ENCODE measurements at regions not wholly inside any gene's neighbourhood (a gene's known extent, or its start where the extent isn't known, plus 50 kb on each side); places are given as distances from the start of the nearest gene placed in this dataset.

- DNase-seq (ENCODE audit: low read depth, low spot score) = no peak
- in situ Hi-C loops (cut with HindIII; ENCODE audit: low pct_unique_long_range_greater_than_20kb, low sequenced_read_pairs) (no loop called here), intact Hi-C loops (cut with micrococcal nuclease; ENCODE audit: unreplicated experiment) (no loop called here)
- H3K27me3 ChIP-seq (ENCODE audit: control insufficient read depth, insufficient read depth, low read length) = no peaks in the 10 kb centered on the region
- H3K27ac ChIP-seq (ENCODE audit: low read length) = no peak overlapping the region
- ChIA-PET CTCF (interaction anchor here (0.5 kb wide), 1 partner anchor 272 kb away, joined by 3 read pairs; no protein-coding TSS in a partner anchor), POLR2A (no interaction called here)
- no peaks in the 10 kb centered on the region; the same call in 1 of the 2 replicates for H3K4me1 ChIP-seq (ENCODE audit: control insufficient read depth, insufficient read depth, low read length)
- no peak overlapping the region for H3K4me3 ChIP-seq (ENCODE audit: low read depth in 2 of 2, low read length in 2 of 2)
- peaks cover 3% of the 10 kb centered on the region; the same call in 1 of the 2 replicates for H3K9me3 ChIP-seq (ENCODE audit: control insufficient read depth, insufficient read depth, low read depth, low read length)
- ATAC-seq = 0 out of 2 replicates have a peak, but pooled peaks have one; percentile 45
- no TSS peak for BruUV-seq (replicated peaks)
- TF ChIP-seq, protein P1, sequence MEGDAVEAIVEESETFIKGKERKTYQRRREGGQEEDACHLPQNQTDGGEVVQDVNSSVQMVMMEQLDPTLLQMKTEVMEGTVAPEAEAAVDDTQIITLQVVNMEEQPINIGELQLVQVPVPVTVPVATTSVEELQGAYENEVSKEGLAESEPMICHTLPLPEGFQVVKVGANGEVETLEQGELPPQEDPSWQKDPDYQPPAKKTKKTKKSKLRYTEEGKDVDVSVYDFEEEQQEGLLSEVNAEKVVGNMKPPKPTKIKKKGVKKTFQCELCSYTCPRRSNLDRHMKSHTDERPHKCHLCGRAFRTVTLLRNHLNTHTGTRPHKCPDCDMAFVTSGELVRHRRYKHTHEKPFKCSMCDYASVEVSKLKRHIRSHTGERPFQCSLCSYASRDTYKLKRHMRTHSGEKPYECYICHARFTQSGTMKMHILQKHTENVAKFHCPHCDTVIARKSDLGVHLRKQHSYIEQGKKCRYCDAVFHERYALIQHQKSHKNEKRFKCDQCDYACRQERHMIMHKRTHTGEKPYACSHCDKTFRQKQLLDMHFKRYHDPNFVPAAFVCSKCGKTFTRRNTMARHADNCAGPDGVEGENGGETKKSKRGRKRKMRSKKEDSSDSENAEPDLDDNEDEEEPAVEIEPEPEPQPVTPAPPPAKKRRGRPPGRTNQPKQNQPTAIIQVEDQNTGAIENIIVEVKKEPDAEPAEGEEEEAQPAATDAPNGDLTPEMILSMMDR (IDR thresholded peaks at IDR 0.05) = no peak
- H3K36me3 ChIP-seq (ENCODE audit: control insufficient read depth, insufficient read depth, low read length) = no peaks in the 10 kb centered on the region
Observed at GRCh38 chr2:185970148-185970852, 231.7 kb downstream of the FSIP2 start.

DNA sequence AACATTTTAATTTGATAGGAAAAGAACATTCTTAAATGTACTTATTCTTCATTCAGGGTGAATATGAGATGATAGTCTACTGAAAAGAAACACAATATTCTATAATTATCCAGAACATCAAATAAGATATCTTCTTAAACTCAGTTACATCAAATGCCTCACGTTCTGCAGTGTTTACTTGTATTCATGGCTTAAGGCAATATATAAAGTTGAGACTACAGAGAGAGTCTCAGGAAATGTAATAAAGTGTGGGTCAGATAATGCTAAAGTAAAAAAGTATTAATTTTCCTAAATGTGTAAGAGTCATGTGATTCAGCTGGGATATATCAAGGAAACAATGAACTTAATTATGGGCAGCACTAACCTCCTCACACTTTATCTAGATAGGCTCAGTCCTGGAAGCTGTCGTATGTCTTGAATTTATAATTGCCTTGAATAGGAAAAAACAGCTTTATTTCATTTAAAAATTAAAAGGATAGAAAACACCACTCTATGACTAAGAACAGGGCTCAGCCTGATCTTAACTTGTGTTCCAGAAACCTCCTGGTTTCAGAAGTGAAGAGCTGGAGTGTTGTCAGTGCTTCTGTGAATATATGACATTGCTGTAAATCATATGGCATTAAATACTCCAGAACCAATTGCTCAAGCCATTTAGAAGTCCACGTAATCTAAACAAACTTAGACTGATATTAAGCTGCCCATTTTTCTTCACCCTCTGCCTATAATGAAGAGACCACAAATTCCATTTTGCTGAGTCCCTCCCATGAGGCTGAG, 240.2 kb downstream of the FSIP2 start:
- Histone ChIP-seq H3K27ac (ENCODE audit: low read length) (no peak overlapping the region), H3K4me3 (ENCODE audit: low read depth in 2 of 2, low read length in 2 of 2) (no peak overlapping the region), H3K36me3 (ENCODE audit: control insufficient read depth, insufficient read depth, low read length) (no peaks in the 10 kb centered on the region), H3K27me3 (ENCODE audit: control insufficient read depth, insufficient read depth, low read length) (no peaks in the 10 kb centered on the region), H3K9me3 (ENCODE audit: control insufficient read depth, insufficient read depth, low read depth, low read length) (no peaks in the 10 kb centered on the region), H3K4me1 (ENCODE audit: control insufficient read depth, insufficient read depth, low read length) (no peaks in the 10 kb centered on the region)
- no peak for ATAC-seq
- intact Hi-C loops (cut with micrococcal nuclease; ENCODE audit: unreplicated experiment) (no loop called here), in situ Hi-C loops (cut with HindIII; ENCODE audit: low pct_unique_long_range_greater_than_20kb, low sequenced_read_pairs) (no loop called here)
- no TSS peak for BruUV-seq (replicated peaks)
- ChIA-PET POLR2A (interaction anchor here (0.6 kb wide), 1 partner anchor 61 kb away, joined by 3 read pairs; no protein-coding TSS in a partner anchor), CTCF (no interaction called here)
- TF ChIP-seq TCF7L2 (IDR thresholded peaks at IDR 0.05; ENCODE audit: low read depth, low read length) = no peak
- no peak for TF ChIP-seq POLR2AphosphoS5 (IDR thresholded peaks at IDR 0.05; ENCODE audit: low read depth, low read length)
- TF ChIP-seq, protein P1 (IDR thresholded peaks at IDR 0.05) = no peak
- TF ChIP-seq, protein P2, sequence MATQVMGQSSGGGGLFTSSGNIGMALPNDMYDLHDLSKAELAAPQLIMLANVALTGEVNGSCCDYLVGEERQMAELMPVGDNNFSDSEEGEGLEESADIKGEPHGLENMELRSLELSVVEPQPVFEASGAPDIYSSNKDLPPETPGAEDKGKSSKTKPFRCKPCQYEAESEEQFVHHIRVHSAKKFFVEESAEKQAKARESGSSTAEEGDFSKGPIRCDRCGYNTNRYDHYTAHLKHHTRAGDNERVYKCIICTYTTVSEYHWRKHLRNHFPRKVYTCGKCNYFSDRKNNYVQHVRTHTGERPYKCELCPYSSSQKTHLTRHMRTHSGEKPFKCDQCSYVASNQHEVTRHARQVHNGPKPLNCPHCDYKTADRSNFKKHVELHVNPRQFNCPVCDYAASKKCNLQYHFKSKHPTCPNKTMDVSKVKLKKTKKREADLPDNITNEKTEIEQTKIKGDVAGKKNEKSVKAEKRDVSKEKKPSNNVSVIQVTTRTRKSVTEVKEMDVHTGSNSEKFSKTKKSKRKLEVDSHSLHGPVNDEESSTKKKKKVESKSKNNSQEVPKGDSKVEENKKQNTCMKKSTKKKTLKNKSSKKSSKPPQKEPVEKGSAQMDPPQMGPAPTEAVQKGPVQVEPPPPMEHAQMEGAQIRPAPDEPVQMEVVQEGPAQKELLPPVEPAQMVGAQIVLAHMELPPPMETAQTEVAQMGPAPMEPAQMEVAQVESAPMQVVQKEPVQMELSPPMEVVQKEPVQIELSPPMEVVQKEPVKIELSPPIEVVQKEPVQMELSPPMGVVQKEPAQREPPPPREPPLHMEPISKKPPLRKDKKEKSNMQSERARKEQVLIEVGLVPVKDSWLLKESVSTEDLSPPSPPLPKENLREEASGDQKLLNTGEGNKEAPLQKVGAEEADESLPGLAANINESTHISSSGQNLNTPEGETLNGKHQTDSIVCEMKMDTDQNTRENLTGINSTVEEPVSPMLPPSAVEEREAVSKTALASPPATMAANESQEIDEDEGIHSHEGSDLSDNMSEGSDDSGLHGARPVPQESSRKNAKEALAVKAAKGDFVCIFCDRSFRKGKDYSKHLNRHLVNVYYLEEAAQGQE (IDR thresholded peaks at IDR 0.05; ENCODE audit: insufficient read depth in 1 of 2, low read depth in 2 of 2, low read length in 1 of 2) = no peak
- TF ChIP-seq SIN3A (IDR thresholded peaks at IDR 0.05; ENCODE audit: borderline replicate concordance, insufficient read depth, low read depth, low read length) = no peak
- DNase-seq (ENCODE audit: low read depth, low spot score) = no peak

Data from Panc1 (cell line).